Nephron progenitor cell (in vitro differentiated cells): ENCODE measurements at regions not wholly inside any gene's neighbourhood (a gene's known extent, or its start where the extent isn't known, plus 50 kb on each side); places are given as distances from the start of the nearest gene placed in this dataset.
"Not testable (repeated sequence)": the region's sequence is repeated elsewhere in the genome, so short reads cannot be mapped to it uniquely, and the experiment has no call there.

ENCODE experiments used
- DNase-seq: peaks from one replicate; pipeline ENCODE4 v3.0.0; 2021
- H3K27ac Mint-ChIP-seq: 2 replicates; pipeline ENCODE4 v1.8.0; 2021; ENCODE audit warnings: mild to moderate bottlenecking, moderate library complexity, mixed read lengths
- H3K27me3 Mint-ChIP-seq: 2 replicates; pipeline ENCODE4 v1.8.0; 2021; ENCODE audit warnings: mild to moderate bottlenecking, low read depth, mixed read lengths; ENCODE audit not compliant: poor library complexity
- H3K36me3 Mint-ChIP-seq: 2 replicates; pipeline ENCODE4 v1.8.0; 2021; ENCODE audit warnings: low read depth, mixed read lengths
- H3K4me1 Mint-ChIP-seq: 2 replicates; pipeline ENCODE4 v1.8.0; 2021; ENCODE audit warnings: mixed read lengths
- H3K4me3 Mint-ChIP-seq: 2 replicates; pipeline ENCODE4 v1.8.0; 2021; ENCODE audit warnings: mild to moderate bottlenecking, moderate library complexity, mixed read lengths
- H3K9me3 Mint-ChIP-seq: 2 replicates; pipeline ENCODE4 v1.8.0; 2021; ENCODE audit warnings: mild to moderate bottlenecking, moderate library complexity, mixed read lengths
- CTCF ChIP-seq: fragments of 200-600 bp; sonication (generic); IDR thresholded peaks from 2 replicates; pipeline ENCODE4 v1.5.0; 2021; ENCODE audit warnings: antibody characterized with exemption

GRCh38 chr10:117492504-117492903 lies 50.0 kb upstream of the EMX2 start:
- Mint-ChIP-seq H3K36me3 (no peaks in the 10 kb centered on the region), H3K27ac (no peak overlapping the region), H3K4me3 (no peak overlapping the region), H3K4me1 (peaks cover 15% of the 10 kb centered on the region), H3K9me3 (peaks cover 21% of the 10 kb centered on the region), H3K27me3 (peaks cover 47% of the 10 kb centered on the region)
- no peak for DNase-seq
- no peak for TF ChIP-seq CTCF

DNA sequence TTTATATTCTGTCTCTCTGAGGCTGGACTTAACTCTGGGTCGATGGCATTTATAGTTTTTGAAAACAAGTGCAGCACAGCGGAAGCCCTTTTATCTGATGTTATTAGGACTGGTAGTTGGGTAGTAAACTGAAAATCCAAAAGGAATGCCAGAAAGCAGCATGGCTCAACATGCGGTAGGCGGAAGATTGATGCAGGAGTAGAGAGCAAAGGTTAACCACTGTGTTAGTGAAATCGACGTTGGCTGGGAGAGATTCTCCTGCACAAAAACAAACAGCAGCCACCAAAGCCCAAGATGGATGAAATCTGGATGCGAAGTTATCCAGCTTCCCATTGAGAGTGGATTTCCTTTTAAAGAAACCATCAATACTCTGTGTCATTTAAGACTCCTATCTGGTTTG lies 54.5 kb upstream of the EMX2 start:
- Mint-ChIP-seq H3K27me3 (peaks cover 29% of the 10 kb centered on the region), H3K27ac (no peak overlapping the region), H3K9me3 (no peaks in the 10 kb centered on the region), H3K36me3 (peaks cover 4% of the 10 kb centered on the region), H3K4me1 (peaks cover 10% of the 10 kb centered on the region), H3K4me3 (no peak overlapping the region)
- TF ChIP-seq CTCF: no peak
- DNase-seq: no peak

- Mint-ChIP-seq H3K36me3 (peaks cover 4% of the 10 kb centered on the region), H3K27me3 (peaks cover 28% of the 10 kb centered on the region), H3K4me3 (no peak overlapping the region), H3K27ac (no peak overlapping the region), H3K4me1 (peaks cover 10% of the 10 kb centered on the region), H3K9me3 (no peaks in the 10 kb centered on the region)
- no peak for DNase-seq
- TF ChIP-seq CTCF: no peak
Measured at GRCh38 chr10:117486606-117487005, 55.9 kb upstream of the EMX2 start.

DNA sequence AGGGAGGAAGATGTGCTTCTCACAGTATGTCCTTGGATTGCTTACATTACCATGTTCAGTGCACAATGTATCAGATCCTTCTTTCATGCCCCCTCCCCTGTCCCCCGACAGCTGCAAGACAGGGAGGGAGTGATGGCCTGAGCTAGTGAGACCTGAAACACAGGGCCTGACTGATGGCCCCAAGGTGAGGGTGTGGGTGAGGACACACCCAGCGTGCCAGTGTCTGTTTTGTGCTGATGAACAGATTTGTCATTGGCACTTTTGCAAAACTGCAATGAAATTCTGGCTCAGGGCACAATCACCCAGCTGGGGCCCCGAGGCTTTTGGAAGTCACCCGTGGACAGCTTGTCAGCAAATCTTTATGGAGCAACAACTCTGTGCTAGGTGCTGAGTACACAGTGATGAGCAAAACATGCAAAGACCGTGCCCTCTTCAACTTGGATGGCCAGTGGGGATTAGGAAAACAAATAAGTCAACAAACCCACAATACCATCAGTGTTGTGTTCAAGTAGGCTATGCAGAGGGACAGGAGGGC lies 59.4 kb upstream of the EMX2 start:
- H3K9me3 Mint-ChIP-seq: no peaks in the 10 kb centered on the region
- peaks cover 4% of the 10 kb centered on the region for H3K36me3 Mint-ChIP-seq
- DNase-seq: no peak
- H3K27me3 Mint-ChIP-seq: peaks cover 42% of the 10 kb centered on the region
- H3K4me1 Mint-ChIP-seq: peaks cover 6% of the 10 kb centered on the region
- H3K27ac Mint-ChIP-seq: no peak overlapping the region
- no peak for TF ChIP-seq CTCF
- H3K4me3 Mint-ChIP-seq: no peak overlapping the region

DNA sequence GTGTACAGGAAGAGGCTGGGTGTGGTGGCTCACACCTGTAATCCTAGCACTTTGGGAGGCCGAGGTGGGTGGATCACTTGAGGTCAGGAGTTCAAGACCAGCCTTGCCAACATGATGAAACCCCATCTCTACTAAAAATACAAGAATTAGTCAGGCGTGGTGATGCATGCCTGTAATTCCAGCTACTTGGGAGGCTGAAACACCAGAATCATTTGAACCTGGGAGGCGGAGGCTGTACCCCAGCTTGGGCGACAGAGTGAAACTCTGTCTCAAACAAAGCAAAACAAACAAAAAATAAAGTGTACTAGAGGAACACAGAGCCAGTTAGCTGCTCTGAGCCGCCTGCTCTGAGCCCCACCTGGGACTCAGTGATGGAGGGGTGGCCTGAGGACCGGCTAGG lies 61.5 kb upstream of the EMX2 start:
- DNase-seq, H3K27ac Mint-ChIP-seq, H3K4me3 Mint-ChIP-seq, H3K9me3 Mint-ChIP-seq, H3K36me3 Mint-ChIP-seq: not testable (repeated sequence)
- Mint-ChIP-seq H3K27me3 (peaks cover 41% of the 10 kb centered on the region), H3K4me1 (peaks cover 13% of the 10 kb centered on the region)

- Mint-ChIP-seq H3K27me3 (peaks cover 36% of the 10 kb centered on the region), H3K27ac (no peak overlapping the region), H3K4me1 (peaks cover 13% of the 10 kb centered on the region), H3K4me3 (no peak overlapping the region), H3K36me3 (peaks cover 4% of the 10 kb centered on the region), H3K9me3 (no peaks in the 10 kb centered on the region)
- no peak for TF ChIP-seq CTCF
- DNase-seq: no peak
Measured at GRCh38 chr10:117480097-117480496, 62.4 kb upstream of the EMX2 start.
